ENCODE measurements at regions not wholly inside any gene's neighbourhood (a gene's known extent, or its start where the extent isn't known, plus 50 kb on each side); places are given as distances from the start of the nearest gene placed in this dataset.

DNA sequence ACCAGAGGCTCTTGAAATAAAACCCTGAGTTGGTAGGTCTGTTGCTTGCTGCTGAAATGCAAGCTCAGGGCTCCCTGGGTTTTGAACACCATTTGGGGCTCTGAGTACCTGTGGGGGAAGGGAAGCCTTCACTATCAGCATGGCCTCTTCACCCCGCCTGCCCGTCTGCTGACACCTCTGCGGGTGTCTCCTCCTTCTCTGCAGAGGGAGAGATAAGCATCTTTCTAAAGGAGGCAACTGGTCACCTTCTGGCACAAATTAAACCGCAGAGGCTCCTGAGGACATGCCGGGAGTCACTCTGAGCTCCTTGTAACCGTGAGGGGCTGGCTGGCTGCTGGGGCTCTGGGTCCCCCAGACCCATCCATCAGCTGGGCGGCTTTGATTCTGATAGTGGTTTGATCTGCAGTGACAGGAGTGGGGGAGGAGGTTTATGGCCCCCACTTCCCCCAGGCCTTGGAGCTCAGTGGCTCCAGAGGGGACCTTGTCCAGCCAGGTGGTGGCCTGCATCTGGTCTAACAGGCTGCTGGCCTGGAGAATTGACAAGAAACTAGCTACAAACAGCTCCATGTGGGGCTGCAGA, 123.5 kb downstream of the IRF8 start:
- H3K4me1 Mint-ChIP-seq: no peaks in the 10 kb centered on the region
- H3K4me3 Mint-ChIP-seq: no peak overlapping the region
- H3K9me3 Mint-ChIP-seq: peaks cover 18 to 36% (median 26%) of the 10 kb centered on the region in 5 donors
- H3K27me3 Mint-ChIP-seq: peaks cover 33 to 51% of the 10 kb centered on the region in 2 donors
- CTCF ChIA-PET: interaction anchor here (1.2 to 4.0 kb wide), 2 partner anchors 201 to 203 kb away, joined by 3 to 17 read pairs; no protein-coding TSS in a partner anchor
- Histone ChIP-seq H3K9me3 (ENCODE audit: low read length) (no peaks in the 10 kb centered on the region), H3K27me3 (ENCODE audit: insufficient read depth, low read length, poor library complexity, severe bottlenecking) (peaks cover 6% of the 10 kb centered on the region), H3K27ac (ENCODE audit: low read depth, low read length) (no peak overlapping the region), H3K4me1 (ENCODE audit: insufficient read depth, low read length) (no peaks in the 10 kb centered on the region), H3K4me3 (ENCODE audit: low read length) (no peak overlapping the region), H3K36me3 (ENCODE audit: insufficient read depth, low read length) (no peaks in the 10 kb centered on the region)
- DNase-seq: no peak
- POLR2A ChIA-PET: no interaction called here
- H3K36me3 Mint-ChIP-seq: peaks cover 0 to 19% (median 2%) of the 10 kb centered on the region in 3 donors
- no peak overlapping the region for H3K27ac Mint-ChIP-seq

- Histone ChIP-seq H3K4me1 (ENCODE audit: insufficient read depth, low read length) (no peaks in the 10 kb centered on the region), H3K9me3 (ENCODE audit: low read length) (no peaks in the 10 kb centered on the region), H3K27ac (ENCODE audit: low read depth, low read length) (no peak overlapping the region), H3K36me3 (ENCODE audit: insufficient read depth, low read length) (no peaks in the 10 kb centered on the region), H3K4me3 (ENCODE audit: low read length) (no peak overlapping the region), H3K27me3 (ENCODE audit: insufficient read depth, low read length, poor library complexity, severe bottlenecking) (peaks cover under 1% of the 10 kb centered on the region)
- CTCF ChIA-PET: no interaction called here
- Mint-ChIP-seq H3K27ac (no peak overlapping the region), H3K36me3 (peaks cover 0 to 17% (median 2%) of the 10 kb centered on the region in 3 donors), H3K4me3 (no peak overlapping the region), H3K9me3 (peaks cover 18 to 33% (median 26%) of the 10 kb centered on the region in 5 donors), H3K4me1 (no peaks in the 10 kb centered on the region), H3K27me3 (peaks cover 24 to 43% of the 10 kb centered on the region in 2 donors)
- POLR2A ChIA-PET: no interaction called here
- DNase-seq: no peak
Observed at GRCh38 chr16:86024210-86024609, 125.2 kb downstream of the IRF8 start.

GRCh38 chr16:86025706-86026105, 126.7 kb downstream of the IRF8 start:
- POLR2A ChIA-PET: no interaction called here
- no peak for DNase-seq
- H3K36me3 Mint-ChIP-seq: peaks cover 0 to 11% (median 2%) of the 10 kb centered on the region in 3 donors
- H3K9me3 Mint-ChIP-seq: peaks cover 12 to 24% (median 18%) of the 10 kb centered on the region in 5 donors
- Histone ChIP-seq H3K27me3 (ENCODE audit: insufficient read depth, low read length, poor library complexity, severe bottlenecking) (no peaks in the 10 kb centered on the region), H3K9me3 (ENCODE audit: low read length) (no peaks in the 10 kb centered on the region), H3K4me3 (ENCODE audit: low read length) (no peak overlapping the region), H3K36me3 (ENCODE audit: insufficient read depth, low read length) (no peaks in the 10 kb centered on the region), H3K27ac (ENCODE audit: low read depth, low read length) (no peak overlapping the region), H3K4me1 (ENCODE audit: insufficient read depth, low read length) (no peaks in the 10 kb centered on the region)
- H3K27ac Mint-ChIP-seq: no peak overlapping the region
- peaks cover 17 to 28% of the 10 kb centered on the region in 2 donors for H3K27me3 Mint-ChIP-seq
- no peak overlapping the region for H3K4me3 Mint-ChIP-seq
- CTCF ChIA-PET: no interaction called here
- H3K4me1 Mint-ChIP-seq: no peaks in the 10 kb centered on the region

DNA sequence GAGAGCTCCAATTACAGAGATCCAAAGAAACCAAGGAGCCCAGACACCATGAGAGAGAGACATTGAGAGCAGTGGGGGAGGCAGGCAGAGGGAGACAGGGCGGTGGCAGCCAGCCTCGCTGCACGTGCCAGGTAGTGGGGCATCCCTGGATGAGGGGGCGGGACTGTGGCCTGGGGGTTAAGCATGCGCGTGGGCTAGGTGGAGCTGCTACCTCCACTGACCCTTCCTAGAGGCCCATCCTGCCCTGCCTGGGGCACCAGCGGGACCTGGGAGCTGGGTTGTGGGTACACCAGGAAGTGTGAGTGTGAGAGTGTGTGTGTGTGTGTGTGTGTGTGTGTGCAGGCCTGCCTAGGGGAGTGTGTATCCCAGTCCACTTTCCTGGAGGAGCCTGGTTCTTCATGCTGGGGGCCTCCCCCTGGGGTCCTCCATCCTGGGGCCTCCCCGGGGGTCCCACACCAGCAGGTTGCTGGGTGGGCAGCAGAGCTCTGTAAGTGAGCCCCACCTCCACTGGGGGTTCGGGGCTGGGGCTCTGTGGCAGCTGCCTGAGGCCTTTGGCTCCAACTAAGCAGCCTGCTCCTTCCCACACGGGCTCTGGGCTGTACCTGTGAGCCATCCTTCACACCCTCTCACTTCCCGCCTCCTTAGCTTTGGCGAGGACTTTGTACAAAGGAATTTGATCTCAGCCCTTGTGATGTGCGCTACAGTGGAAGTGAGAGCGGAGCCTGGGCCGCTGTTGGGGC, 127.4 kb downstream of the IRF8 start:
- Mint-ChIP-seq H3K4me1 (no peaks in the 10 kb centered on the region), H3K9me3 (peaks cover 12 to 22% (median 18%) of the 10 kb centered on the region in 5 donors), H3K36me3 (peaks cover 0 to 11% (median 2%) of the 10 kb centered on the region in 3 donors), H3K27me3 (peaks cover 18 to 25% of the 10 kb centered on the region in 2 donors), H3K27ac (no peak overlapping the region), H3K4me3 (no peak overlapping the region)
- no peaks in the 10 kb centered on the region for H3K36me3 ChIP-seq (ENCODE audit: insufficient read depth, low read length)
- no peak overlapping the region for H3K27ac ChIP-seq (ENCODE audit: low read depth, low read length)
- no peaks in the 10 kb centered on the region for H3K27me3 ChIP-seq (ENCODE audit: insufficient read depth, low read length, poor library complexity, severe bottlenecking)
- POLR2A ChIA-PET: no interaction called here
- CTCF ChIA-PET: no interaction called here
- DNase-seq: no peak
- no peak overlapping the region for H3K4me3 ChIP-seq (ENCODE audit: low read length)
- H3K4me1 ChIP-seq (ENCODE audit: insufficient read depth, low read length): no peaks in the 10 kb centered on the region
- no peaks in the 10 kb centered on the region for H3K9me3 ChIP-seq (ENCODE audit: low read length)

GRCh38 chr16:86026916-86027315, 128.0 kb downstream of the IRF8 start:
- no peak for DNase-seq
- Histone ChIP-seq H3K9me3 (ENCODE audit: low read length) (no peaks in the 10 kb centered on the region), H3K27me3 (ENCODE audit: insufficient read depth, low read length, poor library complexity, severe bottlenecking) (no peaks in the 10 kb centered on the region), H3K27ac (ENCODE audit: low read depth, low read length) (no peak overlapping the region), H3K4me1 (ENCODE audit: insufficient read depth, low read length) (no peaks in the 10 kb centered on the region), H3K4me3 (ENCODE audit: low read length) (no peak overlapping the region), H3K36me3 (ENCODE audit: insufficient read depth, low read length) (no peaks in the 10 kb centered on the region)
- Mint-ChIP-seq H3K27ac (no peak overlapping the region), H3K36me3 (peaks cover 0 to 11% (median 2%) of the 10 kb centered on the region in 3 donors), H3K4me1 (no peaks in the 10 kb centered on the region), H3K9me3 (peaks cover 12 to 22% (median 18%) of the 10 kb centered on the region in 5 donors), H3K27me3 (peaks cover 19 to 25% of the 10 kb centered on the region in 2 donors), H3K4me3 (no peak overlapping the region)
- ChIA-PET POLR2A (no interaction called here), CTCF (no interaction called here)

DNA sequence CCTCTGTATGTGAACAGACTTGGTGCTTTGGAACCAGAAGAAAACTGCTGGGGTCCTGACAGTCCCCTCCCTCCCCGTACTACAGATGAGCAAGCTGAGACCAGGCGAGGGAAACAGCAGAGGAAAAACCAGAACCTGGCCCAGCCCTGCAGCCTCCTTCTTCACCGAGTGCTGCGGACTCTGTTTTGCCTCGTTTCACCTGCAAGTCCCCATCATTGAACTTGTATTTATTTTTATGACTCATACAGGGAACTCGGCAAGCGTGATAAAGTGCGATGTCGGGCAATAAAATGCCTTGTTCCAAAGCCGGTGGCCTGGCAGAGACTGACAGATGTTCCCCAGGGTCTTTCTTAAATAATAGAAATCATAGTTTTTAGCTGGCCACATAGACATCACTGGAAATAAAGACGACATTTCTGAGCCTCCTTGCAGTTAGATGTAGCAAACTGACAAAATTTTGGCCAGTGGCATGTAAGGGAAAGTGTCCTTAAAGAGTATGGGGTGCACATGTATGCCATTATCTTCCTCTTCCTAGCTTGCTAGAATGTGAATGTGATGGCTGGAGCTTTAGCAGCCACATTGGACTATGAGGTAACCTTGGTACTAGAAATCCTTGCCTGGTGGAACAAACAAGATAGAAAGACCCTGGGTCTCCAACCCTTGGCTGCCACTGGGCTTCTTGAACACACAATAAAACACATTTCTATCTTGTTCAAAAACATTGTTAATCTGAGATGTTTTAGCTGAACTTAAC, 128.6 kb downstream of the IRF8 start:
- Histone ChIP-seq H3K9me3 (ENCODE audit: low read length) (no peaks in the 10 kb centered on the region), H3K27me3 (ENCODE audit: insufficient read depth, low read length, poor library complexity, severe bottlenecking) (no peaks in the 10 kb centered on the region), H3K27ac (ENCODE audit: low read depth, low read length) (no peak overlapping the region), H3K4me1 (ENCODE audit: insufficient read depth, low read length) (no peaks in the 10 kb centered on the region), H3K4me3 (ENCODE audit: low read length) (no peak overlapping the region), H3K36me3 (ENCODE audit: insufficient read depth, low read length) (no peaks in the 10 kb centered on the region)
- peaks cover 12 to 22% (median 18%) of the 10 kb centered on the region in 5 donors for H3K9me3 Mint-ChIP-seq
- H3K27ac Mint-ChIP-seq: peak overlapping the region in 1 of 8 donors; percentile 35
- ChIA-PET POLR2A (no interaction called here), CTCF (interaction anchor here (1.9 kb wide), 1 partner anchor 206 kb away, joined by 5 read pairs; no protein-coding TSS in a partner anchor)
- H3K4me1 Mint-ChIP-seq: no peaks in the 10 kb centered on the region
- H3K27me3 Mint-ChIP-seq: peaks cover 21 to 25% of the 10 kb centered on the region in 2 donors
- H3K4me3 Mint-ChIP-seq: no peak overlapping the region
- DNase-seq: no peak
- H3K36me3 Mint-ChIP-seq: peaks cover 0 to 11% (median 2%) of the 10 kb centered on the region in 3 donors

DNA sequence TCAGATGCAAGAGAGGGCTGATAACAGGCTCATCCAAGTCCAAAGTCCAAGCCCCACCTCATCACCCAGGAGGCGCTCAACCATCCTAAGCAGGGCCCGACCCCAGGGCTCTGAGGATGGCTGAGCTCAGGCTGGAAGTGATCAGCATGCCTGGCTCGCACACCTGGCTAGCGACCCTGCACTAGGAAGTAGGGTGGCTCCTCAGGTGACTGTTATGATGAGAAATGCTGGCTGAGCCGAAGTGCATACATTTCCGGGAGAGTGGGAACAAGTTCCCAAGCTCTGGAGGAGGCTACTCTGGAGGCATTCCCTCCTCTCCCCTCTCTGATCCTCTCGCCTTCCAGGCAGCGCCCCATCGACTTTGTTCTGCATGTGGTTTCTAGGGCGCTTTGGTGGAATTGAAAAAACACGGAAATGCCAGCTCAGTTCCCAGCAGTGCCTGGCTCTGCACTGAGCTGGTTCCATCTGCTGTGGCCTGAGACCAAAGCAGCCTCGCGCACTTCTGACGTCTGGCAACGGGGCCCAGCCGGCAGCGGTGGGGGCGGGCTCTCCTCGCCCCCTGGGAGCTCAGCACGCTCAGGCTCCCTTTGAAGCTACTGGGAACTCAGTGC, 130.3 kb downstream of the IRF8 start:
- Histone ChIP-seq H3K9me3 (ENCODE audit: low read length) (no peaks in the 10 kb centered on the region), H3K36me3 (ENCODE audit: insufficient read depth, low read length) (no peaks in the 10 kb centered on the region), H3K4me3 (ENCODE audit: low read length) (no peak overlapping the region), H3K27ac (ENCODE audit: low read depth, low read length) (no peak overlapping the region), H3K27me3 (ENCODE audit: insufficient read depth, low read length, poor library complexity, severe bottlenecking) (no peaks in the 10 kb centered on the region), H3K4me1 (ENCODE audit: insufficient read depth, low read length) (no peaks in the 10 kb centered on the region)
- CTCF ChIA-PET: interaction anchor here (1.9 kb wide), 1 partner anchor 208 kb away, joined by 5 read pairs; no protein-coding TSS in a partner anchor
- Mint-ChIP-seq H3K27ac (no peak overlapping the region), H3K4me1 (no peaks in the 10 kb centered on the region), H3K36me3 (peaks cover 0 to 7% (median 0%) of the 10 kb centered on the region in 3 donors), H3K27me3 (peaks cover 19% of the 10 kb centered on the region in 2 donors), H3K4me3 (no peak overlapping the region), H3K9me3 (peaks cover 4 to 14% (median 8%) of the 10 kb centered on the region in 5 donors)
- POLR2A ChIA-PET: no interaction called here
- DNase-seq: no peak
